Mesodermal cell (in vitro differentiated cells): ENCODE measurements at regions not wholly inside any gene's neighbourhood (a gene's known extent, or its start where the extent isn't known, plus 50 kb on each side); places are given as distances from the start of the nearest gene placed in this dataset.

Source experiments
- H3K27ac ChIP-seq: 2 replicates; pipeline ENCODE4 v1.7.0; 2013; ENCODE audit warnings: mild to moderate bottlenecking, low read depth, low read length, moderate library complexity; ENCODE audit not compliant: severe bottlenecking
- H3K36me3 ChIP-seq: 2 replicates; pipeline ENCODE4 v1.7.1; 2013; ENCODE audit warnings: mild to moderate bottlenecking, low read length, moderate library complexity; ENCODE audit not compliant: control insufficient read depth, insufficient read depth
- H3K4me1 ChIP-seq: one replicate; pipeline ENCODE4 v1.7.1; 2013; ENCODE audit warnings: mild to moderate bottlenecking, low read length; ENCODE audit not compliant: insufficient read depth, control insufficient read depth, poor library complexity, severe bottlenecking
- H3K4me3 ChIP-seq: 2 replicates; pipeline ENCODE4 v1.7.0; 2013; ENCODE audit warnings: low read length, control low read depth, mild to moderate bottlenecking; ENCODE audit not compliant: insufficient read depth, poor library complexity, severe bottlenecking; ENCODE audit errors: extremely low read depth
- H3K9me3 ChIP-seq: 2 replicates; pipeline ENCODE4 v1.7.1; 2013; ENCODE audit warnings: mild to moderate bottlenecking, low read length, moderate library complexity; ENCODE audit not compliant: control insufficient read depth
- WGBS, 2 experiments: methylation state at CpG; one replicate each; pipeline ENCODE4 v1.1.5; 2013; ENCODE audit warnings: missing lambda C conversion rate in 2 of 2; ENCODE audit not compliant: insufficient coverage in 2 of 2; 5-methylcytosine and 5-hydroxymethylcytosine counted together

DNA sequence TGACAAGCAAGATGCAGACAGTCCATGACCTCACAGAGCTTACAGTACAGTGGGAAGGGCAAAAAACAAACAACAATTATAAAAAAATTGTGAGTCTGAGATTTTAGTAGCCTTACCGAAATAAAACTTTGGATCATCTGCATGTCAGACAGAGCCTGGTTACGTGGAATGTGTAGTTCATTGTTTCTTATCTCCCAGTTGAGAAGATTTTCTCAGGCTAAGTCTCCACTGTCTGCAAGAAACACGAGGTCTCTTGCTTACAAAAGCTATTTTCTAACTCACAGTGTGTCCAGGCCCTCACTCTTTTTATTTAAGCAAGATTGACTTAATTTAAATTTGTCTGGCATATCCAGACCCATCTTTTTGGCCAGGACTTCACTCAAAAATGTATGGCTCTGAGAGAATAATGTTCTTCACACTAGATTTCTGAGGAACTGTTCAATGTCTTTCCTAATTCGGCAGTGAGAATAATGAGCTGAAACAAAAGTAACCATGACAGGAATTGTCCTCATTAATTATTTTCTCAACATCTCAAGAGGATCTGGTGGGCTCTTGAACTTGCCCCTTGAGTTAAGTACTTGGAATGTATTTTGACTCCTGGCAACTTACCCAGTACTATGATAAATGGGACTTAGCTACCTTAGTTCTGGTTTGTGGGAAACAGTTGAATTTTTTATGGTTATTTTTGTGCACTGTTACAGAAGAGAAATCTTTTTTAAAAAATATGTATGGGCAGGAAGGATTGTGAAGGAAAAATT, 265.1 kb upstream of the COL8A1 start:
- 80 to 100% methylated on average over 2 of the region's 4 CpGs for WGBS, 2 experiments
- Histone ChIP-seq H3K9me3 (no peaks in the 10 kb centered on the region), H3K27ac (no peak overlapping the region), H3K4me3 (no peak overlapping the region), H3K4me1 (no peaks in the 10 kb centered on the region), H3K36me3 (no peaks in the 10 kb centered on the region)

DNA sequence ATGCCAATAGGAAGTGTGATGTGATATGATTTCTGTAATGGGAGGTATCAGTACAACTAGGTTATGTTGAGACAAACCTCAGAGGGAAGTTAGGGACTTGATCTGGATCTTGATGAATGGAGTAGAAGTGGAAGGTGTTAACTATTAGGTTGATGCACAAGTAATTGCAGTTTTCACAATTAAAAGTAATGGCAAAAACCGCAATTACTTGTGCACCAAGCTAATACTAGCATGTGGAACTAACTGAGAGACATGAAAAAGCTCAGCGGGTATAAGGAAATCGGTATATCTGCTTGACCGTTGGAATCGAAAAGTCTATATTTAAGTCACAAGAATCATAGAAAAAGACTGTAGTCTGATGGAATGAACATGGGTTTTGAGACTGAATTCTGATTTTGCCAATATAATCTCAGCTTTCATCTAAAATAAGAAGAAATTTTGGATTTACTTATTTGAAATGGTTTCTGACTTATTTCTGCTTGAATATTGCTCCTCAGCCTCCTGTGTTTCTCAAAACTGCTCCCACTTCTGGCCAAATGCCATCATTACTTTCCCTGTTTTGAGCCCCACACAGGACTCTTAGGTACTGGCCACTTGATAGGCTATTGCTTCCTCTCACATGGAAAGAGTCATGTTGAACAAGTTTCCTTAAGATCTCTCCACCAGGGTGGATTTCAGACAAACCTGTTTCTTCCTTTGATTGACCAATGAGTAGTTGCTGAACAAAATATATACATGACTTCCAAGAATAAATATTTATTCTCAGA, 271.5 kb upstream of the COL8A1 start:
- Histone ChIP-seq H3K9me3 (no peaks in the 10 kb centered on the region), H3K36me3 (no peaks in the 10 kb centered on the region), H3K27ac (no peak overlapping the region), H3K4me3 (no peak overlapping the region), H3K4me1 (no peaks in the 10 kb centered on the region)
- WGBS, 2 experiments = 75 to 88% methylated on average over 2 to 3 of the region's 5 CpGs

- H3K4me3 ChIP-seq = no peak overlapping the region
- no peaks in the 10 kb centered on the region for H3K36me3 ChIP-seq
- H3K27ac ChIP-seq = no peak overlapping the region
- no peaks in the 10 kb centered on the region for H3K9me3 ChIP-seq
- no peaks in the 10 kb centered on the region for H3K4me1 ChIP-seq
- 60% methylated on average over 1 of the region's 1 CpG; no CpG with 5 or more reads in 1 of the 2 experiments for WGBS, 2 experiments
These were observed 272.4 kb upstream of the COL8A1 start for GRCh38 chr3:99365979-99366378.

DNA sequence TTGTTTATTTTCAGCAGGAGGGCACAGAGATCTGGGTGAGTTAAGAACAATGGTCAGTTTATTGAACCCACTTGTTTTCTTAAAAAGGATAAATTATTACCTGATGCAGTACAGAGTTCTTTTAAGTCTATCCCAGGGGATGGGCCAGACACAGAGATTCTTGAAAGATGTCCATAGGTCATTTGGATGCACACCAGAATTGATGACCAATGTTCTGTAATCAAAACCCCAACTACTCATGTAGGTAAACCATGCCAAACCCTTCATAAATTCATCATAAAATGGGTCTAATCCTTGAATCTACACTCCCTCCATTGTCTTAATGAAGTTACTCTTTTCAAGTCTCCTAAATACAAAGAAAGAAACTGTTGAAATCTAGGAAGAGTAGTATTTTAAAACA, 273.0 kb upstream of the COL8A1 start:
- Histone ChIP-seq H3K4me1 (no peaks in the 10 kb centered on the region), H3K36me3 (no peaks in the 10 kb centered on the region), H3K9me3 (no peaks in the 10 kb centered on the region), H3K4me3 (no peak overlapping the region), H3K27ac (no peak overlapping the region)

DNA sequence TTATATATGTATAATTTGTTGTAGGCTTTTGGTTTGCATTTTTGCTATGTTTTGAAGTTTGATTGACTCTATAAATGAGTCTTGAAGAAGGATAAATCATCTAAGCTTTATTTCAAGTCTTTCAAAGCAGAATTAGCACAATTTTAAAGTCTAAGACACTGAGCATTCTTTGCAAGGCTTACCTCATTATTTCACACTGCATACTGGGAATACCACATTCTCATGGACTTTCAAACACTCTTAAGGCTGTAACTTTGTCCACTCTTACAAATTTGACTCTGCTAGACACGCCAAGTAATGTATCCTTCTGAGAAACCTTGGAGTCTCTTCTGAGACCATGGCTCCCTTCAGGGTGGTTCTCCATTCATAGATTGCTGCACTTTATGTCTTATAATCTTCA, 281.3 kb upstream of the COL8A1 start:
- no peak overlapping the region for H3K4me3 ChIP-seq
- H3K4me1 ChIP-seq = no peaks in the 10 kb centered on the region
- 75 to 91% methylated on average over 1 of the region's 1 CpG for WGBS, 2 experiments
- no peak overlapping the region for H3K27ac ChIP-seq
- H3K9me3 ChIP-seq = no peaks in the 10 kb centered on the region
- no peaks in the 10 kb centered on the region for H3K36me3 ChIP-seq

DNA sequence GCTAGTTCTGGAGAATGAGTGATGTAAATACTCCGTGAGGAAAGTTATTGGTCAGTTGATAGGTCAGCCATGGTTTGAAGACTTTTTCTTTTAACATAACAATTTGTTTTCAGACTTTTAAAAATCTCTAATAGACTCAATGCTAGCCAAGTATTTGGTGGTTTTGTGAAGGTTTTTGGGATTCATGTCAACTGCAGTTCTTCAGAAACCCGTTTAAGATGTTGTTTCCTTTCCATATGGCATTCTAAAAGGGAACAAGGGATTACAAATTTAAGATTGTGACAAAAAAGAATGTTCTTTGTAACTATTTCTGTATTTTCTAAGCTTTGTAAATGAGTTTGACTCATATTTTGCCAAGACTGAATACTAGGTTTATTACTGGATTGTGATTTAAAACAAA, 281.7 kb upstream of the COL8A1 start:
- no peaks in the 10 kb centered on the region for H3K36me3 ChIP-seq
- H3K9me3 ChIP-seq = no peaks in the 10 kb centered on the region
- H3K4me1 ChIP-seq = no peaks in the 10 kb centered on the region
- no peak overlapping the region for H3K4me3 ChIP-seq
- H3K27ac ChIP-seq = no peak overlapping the region
- 60 to 67% methylated on average over 1 of the region's 2 CpGs for WGBS, 2 experiments

DNA sequence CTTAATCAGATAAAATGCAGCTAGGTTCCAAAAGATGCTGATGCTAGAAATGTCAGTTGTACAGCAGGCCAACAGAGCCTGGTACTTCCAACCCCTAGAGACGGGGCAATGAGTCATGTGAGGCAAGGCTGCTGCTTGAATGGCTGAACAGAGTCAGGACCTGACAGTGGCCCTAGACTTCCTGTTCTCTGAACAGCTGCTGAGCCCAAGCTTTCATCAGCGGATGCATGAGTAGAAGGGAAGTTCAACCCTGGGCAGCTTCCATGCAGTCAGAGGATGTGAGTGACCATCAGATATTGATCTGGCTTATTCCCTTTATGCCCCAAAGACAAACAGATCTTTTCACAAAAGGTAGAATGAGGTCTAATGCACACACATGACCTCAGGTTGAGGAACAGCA, 282.9 kb upstream of the COL8A1 start:
- no peak overlapping the region for H3K27ac ChIP-seq
- no peaks in the 10 kb centered on the region for H3K9me3 ChIP-seq
- H3K4me1 ChIP-seq = no peaks in the 10 kb centered on the region
- H3K4me3 ChIP-seq = no peak overlapping the region
- 93 to 94% methylated on average over 2 of the region's 2 CpGs for WGBS, 2 experiments
- no peaks in the 10 kb centered on the region for H3K36me3 ChIP-seq

DNA sequence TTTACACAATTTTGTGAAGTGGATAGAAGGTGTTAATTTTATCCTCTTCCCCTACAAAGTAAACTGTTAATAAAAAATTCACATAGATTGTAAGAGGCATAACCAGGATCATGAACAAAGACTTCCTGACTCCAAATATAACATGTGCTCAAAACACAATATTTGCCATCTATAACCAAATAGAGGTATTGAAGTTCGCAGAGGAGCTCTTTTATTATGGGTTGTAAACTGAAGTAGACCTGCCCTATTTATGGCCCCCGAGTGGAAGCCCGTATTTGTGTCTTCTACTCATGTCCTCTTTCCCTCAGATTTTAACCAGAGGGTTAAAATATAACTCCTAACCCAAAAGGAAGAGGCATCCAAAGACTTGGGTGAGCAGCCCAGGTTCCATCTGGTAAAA, 285.6 kb upstream of the COL8A1 start:
- Histone ChIP-seq H3K36me3 (no peaks in the 10 kb centered on the region), H3K4me3 (no peak overlapping the region), H3K27ac (no peak overlapping the region), H3K9me3 (no peaks in the 10 kb centered on the region), H3K4me1 (no peaks in the 10 kb centered on the region)
- WGBS, 2 experiments = 80% methylated on average over 1 of the region's 3 CpGs; no CpG with 5 or more reads in 1 of the 2 experiments

DNA sequence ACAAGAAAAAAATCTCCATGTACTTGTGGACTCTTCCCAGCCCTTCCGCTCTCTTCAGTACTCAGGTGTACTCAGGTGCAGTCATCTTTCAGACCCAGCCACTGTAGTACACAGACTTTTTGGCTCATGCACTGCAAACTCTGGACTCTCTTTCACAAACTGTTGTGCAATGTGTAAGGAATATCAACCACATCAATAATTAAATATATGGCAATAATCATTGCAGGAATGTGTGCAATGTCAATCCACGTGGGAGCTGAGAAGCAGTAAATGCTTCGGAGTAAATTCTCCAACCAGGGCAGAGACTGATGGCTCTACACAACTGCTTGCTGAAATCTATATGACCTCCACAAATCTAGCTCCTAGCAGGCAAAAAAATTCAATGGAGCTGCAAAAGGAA, 287.3 kb upstream of the COL8A1 start:
- no peak overlapping the region for H3K4me3 ChIP-seq
- 100% methylated on average over 1 of the region's 3 CpGs for WGBS, 2 experiments
- no peaks in the 10 kb centered on the region for H3K9me3 ChIP-seq
- H3K4me1 ChIP-seq = no peaks in the 10 kb centered on the region
- no peak overlapping the region for H3K27ac ChIP-seq
- H3K36me3 ChIP-seq = no peaks in the 10 kb centered on the region

DNA sequence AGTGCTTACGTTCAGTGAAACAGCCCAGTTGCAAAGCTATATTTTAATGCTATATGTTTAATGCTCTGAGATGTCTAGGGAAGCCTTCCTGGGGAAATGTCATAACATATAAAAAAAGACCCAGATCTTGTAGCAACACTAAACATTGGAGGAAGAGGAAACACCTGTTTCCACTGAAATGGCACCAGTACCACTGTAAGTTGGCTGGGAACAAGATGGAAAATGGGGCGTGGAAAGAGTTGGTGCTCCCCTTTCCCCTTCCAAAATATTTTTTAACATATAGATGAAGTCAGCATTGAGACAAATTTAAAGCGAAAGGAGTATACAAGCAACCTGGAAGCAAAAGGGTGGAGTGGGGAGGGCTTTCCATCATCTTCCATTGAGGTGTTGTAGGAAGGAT, 289.9 kb upstream of the COL8A1 start:
- no peak overlapping the region for H3K27ac ChIP-seq
- WGBS, 2 experiments = no CpG with 5 or more reads among the region's 3 CpGs
- H3K36me3 ChIP-seq = no peaks in the 10 kb centered on the region
- no peaks in the 10 kb centered on the region for H3K9me3 ChIP-seq
- H3K4me1 ChIP-seq = no peaks in the 10 kb centered on the region
- H3K4me3 ChIP-seq = no peak overlapping the region

DNA sequence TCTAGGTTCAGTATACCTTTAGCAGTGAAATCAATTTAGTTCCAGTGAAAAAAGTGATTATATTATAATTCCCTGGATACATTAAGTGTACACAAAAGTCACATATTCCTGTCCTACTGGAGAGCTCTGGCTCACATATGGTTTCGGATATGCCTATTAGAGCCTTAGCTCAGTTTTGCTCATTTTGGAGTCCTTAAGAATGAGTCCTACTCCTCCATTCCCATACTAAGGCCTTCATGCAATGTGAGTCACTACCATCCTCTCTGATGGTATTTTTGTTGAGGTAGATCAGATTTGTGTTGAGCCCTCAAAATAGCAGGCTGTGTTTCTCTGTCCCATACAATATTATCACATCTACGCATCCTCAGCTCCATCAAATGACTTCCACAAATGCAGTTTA, 294.2 kb upstream of the COL8A1 start:
- Histone ChIP-seq H3K36me3 (no peaks in the 10 kb centered on the region), H3K4me3 (no peak overlapping the region), H3K27ac (no peak overlapping the region), H3K9me3 (no peaks in the 10 kb centered on the region), H3K4me1 (no peaks in the 10 kb centered on the region)
- no CpG with 5 or more reads among the region's 2 CpGs for WGBS, 2 experiments
